Adrenal gland (tissue), 9 donors: ENCODE measurements at regions not wholly inside any gene's neighbourhood (a gene's known extent, or its start where the extent isn't known, plus 50 kb on each side); places are given as distances from the start of the nearest gene placed in this dataset.

ENCODE experiments used
- DNase-seq, 7 donors: peaks; one replicate each; pipeline ENCODE4 v3.0.0-alpha.2; 2019 to 2020
- H3K27ac ChIP-seq, 5 donors: fragments of 200-600 bp; sonication (generic) in 4 of 5; 1 replicate in 3 of 5; 2 replicates in 2 of 5; pipeline versions ENCODE4 v1.5.1 to v1.8.0; 2016 to 2020; ENCODE audit warnings: mild to moderate bottlenecking in 1 of 5
- H3K27me3 ChIP-seq: fragments of 200-600 bp; 2 replicates; pipeline ENCODE4 v1.8.0; 2021
- H3K36me3 ChIP-seq, 2 donors: fragments of 200-600 bp; replicated peaks in 1 of 2; 1 replicate in 1 of 2; 2 replicates in 1 of 2; pipeline versions ENCODE4 v1.5.1 to v1.8.0; 2018 to 2022
- H3K4me1 ChIP-seq, 2 donors: fragments of 200-600 bp; replicated peaks in 1 of 2; 1 replicate in 1 of 2; 2 replicates in 1 of 2; pipeline versions ENCODE4 v1.5.1 to v1.8.0; 2018 to 2021
- H3K4me3 ChIP-seq, 4 donors: fragments of 200-600 bp; sonication (generic) in 3 of 4; one replicate each; pipeline ENCODE4 v1.5.1; 2016 to 2018
- H3K9me3 ChIP-seq, 3 donors: fragments of 200-600 bp; sonication (generic) in 1 of 3; replicated peaks in 1 of 3; 1 replicate in 2 of 3; 2 replicates in 1 of 3; pipeline versions ENCODE4 v1.5.1 to v1.8.0; 2016 to 2021
- POLR2A ChIP-seq, 2 donors: fragments of 450-650 bp; IDR thresholded peaks; one replicate each; pipeline ENCODE4 v1.6.1; 2017; ENCODE audit warnings: antibody characterized with exemption in 2 of 2, mild to moderate bottlenecking in 2 of 2, moderate library complexity in 1 of 2
- WGBS, 4 donors: extraction: QIAGEN DNeasy Blood & Tissue Kit in 2 of 4; methylation state at CpG; one replicate each; pipeline versions ENCODE4 v1.1.5 to v1.1.7; 2013 to 2017; 5-methylcytosine and 5-hydroxymethylcytosine counted together
- intact Hi-C, 2 donors: fragments of 100-400 bp; cut with DNase I; formaldehyde crosslinking; loops; one replicate each; pipeline versions ENCODE4 v1.14.1 to v1.15.0; 2022 to 2023
- TF ChIP-seq, protein P1 (sequence below), 6 experiments: fragments of 450-650 bp in 4 of 6; fragments of 200-600 bp in 2 of 6; sonication (generic) in 1 of 6; IDR thresholded peaks; 1 replicate in 5 of 6; 2 replicates in 1 of 6; pipeline versions ENCODE4 v1.5.1 to v1.8.0; 2016 to 2021; ENCODE audit warnings: antibody characterized with exemption in 6 of 6, mild to moderate bottlenecking in 2 of 6, moderate library complexity in 1 of 6
- donor health status: healthy with polysubstance abuse.
- donor health status: Bipolar disorder and iron deficiency.
- donor health status: DM: yes; HTN: yes; CAD: no.
- donor health status: DM: no; HTN: no; CAD: no.
- donor health status: DM: no; HTN: no; CAD: no.

DNA sequence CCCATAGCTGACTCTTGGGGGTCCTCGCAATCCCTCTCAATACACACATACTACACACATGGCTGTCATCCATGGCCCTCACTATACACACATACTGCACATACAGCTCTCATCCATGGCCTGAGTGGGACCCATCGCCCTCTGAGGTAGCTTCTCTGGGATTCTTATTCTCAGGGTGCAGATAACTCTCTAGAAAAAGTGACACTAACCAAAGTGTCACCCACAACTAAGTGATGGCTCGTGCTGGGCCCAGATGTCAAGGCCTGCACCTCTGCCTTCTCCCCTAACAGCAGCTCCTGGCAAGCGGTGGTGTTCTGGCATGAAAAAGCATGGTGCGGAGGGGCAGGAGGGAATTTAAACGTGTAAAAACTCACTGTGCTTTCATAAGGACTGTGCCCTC lies 62.7 kb upstream of the ZPBP start:
- 79 to 83% (median 82%) methylated on average over 6 of the region's 6 CpGs for WGBS, 4 donors
- DNase-seq, result no peak
- H3K4me3 ChIP-seq, result no peak overlapping the region

DNA sequence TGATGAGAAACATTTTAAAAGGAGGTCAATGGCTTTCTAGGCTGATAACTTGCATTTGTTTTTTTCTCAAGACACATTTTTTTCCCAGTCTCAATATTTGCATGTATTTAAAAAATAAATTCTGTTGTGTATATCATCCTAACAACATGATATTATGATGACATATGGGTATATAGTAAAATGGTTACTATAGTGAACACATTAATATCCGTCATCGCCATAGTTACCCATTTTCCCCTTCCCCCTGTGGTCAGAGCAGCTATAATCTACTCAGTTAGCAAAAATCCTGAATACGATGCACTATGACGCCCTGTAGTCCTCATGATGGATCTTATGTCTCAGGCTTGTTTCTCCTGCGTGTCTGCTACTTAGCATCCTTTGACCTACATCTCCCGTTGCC lies 60.9 kb upstream of the ZPBP start:
- no peaks in the 10 kb centered on the region for H3K9me3 ChIP-seq
- WGBS, 4 donors, result 83 to 88% (median 88%) methylated on average over 6 of the region's 6 CpGs
- no peak for DNase-seq
- intact Hi-C loops, result loop anchor here in 1 of 2 donors (10.0 kb wide), 1 partner anchor 1001 kb away; no protein-coding TSS in a partner anchor
- no peaks in the 10 kb centered on the region for H3K27me3 ChIP-seq
- H3K4me3 ChIP-seq, result no peak overlapping the region
- TF ChIP-seq, protein P1, sequence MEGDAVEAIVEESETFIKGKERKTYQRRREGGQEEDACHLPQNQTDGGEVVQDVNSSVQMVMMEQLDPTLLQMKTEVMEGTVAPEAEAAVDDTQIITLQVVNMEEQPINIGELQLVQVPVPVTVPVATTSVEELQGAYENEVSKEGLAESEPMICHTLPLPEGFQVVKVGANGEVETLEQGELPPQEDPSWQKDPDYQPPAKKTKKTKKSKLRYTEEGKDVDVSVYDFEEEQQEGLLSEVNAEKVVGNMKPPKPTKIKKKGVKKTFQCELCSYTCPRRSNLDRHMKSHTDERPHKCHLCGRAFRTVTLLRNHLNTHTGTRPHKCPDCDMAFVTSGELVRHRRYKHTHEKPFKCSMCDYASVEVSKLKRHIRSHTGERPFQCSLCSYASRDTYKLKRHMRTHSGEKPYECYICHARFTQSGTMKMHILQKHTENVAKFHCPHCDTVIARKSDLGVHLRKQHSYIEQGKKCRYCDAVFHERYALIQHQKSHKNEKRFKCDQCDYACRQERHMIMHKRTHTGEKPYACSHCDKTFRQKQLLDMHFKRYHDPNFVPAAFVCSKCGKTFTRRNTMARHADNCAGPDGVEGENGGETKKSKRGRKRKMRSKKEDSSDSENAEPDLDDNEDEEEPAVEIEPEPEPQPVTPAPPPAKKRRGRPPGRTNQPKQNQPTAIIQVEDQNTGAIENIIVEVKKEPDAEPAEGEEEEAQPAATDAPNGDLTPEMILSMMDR (IDR thresholded peaks at IDR 0.05), result no peak
- TF ChIP-seq POLR2A (IDR thresholded peaks at IDR 0.05), result no peak
- no peaks in the 10 kb centered on the region for H3K36me3 ChIP-seq
- H3K4me1 ChIP-seq, result no peaks in the 10 kb centered on the region
- no peak overlapping the region for H3K27ac ChIP-seq

More for the DNA sequence above, 62.7 kb upstream of the ZPBP start:
- no peaks in the 10 kb centered on the region for H3K27me3 ChIP-seq
- no peaks in the 10 kb centered on the region for H3K9me3 ChIP-seq
- intact Hi-C loops, result loop anchor here in 1 of 2 donors (10.0 kb wide), 1 partner anchor 999 kb away; no protein-coding TSS in a partner anchor
- H3K36me3 ChIP-seq, result no peaks in the 10 kb centered on the region
- TF ChIP-seq, protein P1 (IDR thresholded peaks at IDR 0.05), result no peak
- TF ChIP-seq POLR2A (IDR thresholded peaks at IDR 0.05), result no peak
- no peaks in the 10 kb centered on the region for H3K4me1 ChIP-seq
- H3K27ac ChIP-seq, result no peak overlapping the region

DNA sequence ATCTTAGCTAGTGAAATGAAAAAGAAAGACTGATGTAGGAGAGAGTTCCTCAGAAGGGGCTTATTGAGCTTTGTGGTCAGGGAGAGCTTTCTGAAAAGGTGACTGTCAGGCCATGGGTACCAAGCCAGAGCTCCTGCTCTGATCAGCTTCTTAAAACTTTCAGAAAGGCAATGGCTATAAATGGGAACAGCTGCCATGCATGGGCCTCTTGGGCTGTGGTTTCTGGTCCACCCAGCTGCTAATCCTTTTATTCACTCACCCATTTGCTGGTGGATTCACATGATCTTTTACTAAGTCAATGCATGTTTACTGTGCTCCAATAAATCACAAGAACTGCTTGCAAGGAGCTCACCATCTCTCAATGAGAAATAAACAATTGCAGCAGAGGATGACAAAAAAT lies 60.1 kb upstream of the ZPBP start:
- no peaks in the 10 kb centered on the region for H3K36me3 ChIP-seq
- H3K27me3 ChIP-seq, result no peaks in the 10 kb centered on the region
- H3K4me3 ChIP-seq, result no peak overlapping the region
- H3K4me1 ChIP-seq, result no peaks in the 10 kb centered on the region
- TF ChIP-seq POLR2A (IDR thresholded peaks at IDR 0.05), result no peak
- TF ChIP-seq, protein P1 (IDR thresholded peaks at IDR 0.05), result no peak
- H3K27ac ChIP-seq, result no peak overlapping the region
- intact Hi-C loops, result loop anchor here in 1 of 2 donors (10.0 kb wide), 1 partner anchor 1002 kb away; no protein-coding TSS in a partner anchor
- no peaks in the 10 kb centered on the region for H3K9me3 ChIP-seq
- DNase-seq, result no peak

DNA sequence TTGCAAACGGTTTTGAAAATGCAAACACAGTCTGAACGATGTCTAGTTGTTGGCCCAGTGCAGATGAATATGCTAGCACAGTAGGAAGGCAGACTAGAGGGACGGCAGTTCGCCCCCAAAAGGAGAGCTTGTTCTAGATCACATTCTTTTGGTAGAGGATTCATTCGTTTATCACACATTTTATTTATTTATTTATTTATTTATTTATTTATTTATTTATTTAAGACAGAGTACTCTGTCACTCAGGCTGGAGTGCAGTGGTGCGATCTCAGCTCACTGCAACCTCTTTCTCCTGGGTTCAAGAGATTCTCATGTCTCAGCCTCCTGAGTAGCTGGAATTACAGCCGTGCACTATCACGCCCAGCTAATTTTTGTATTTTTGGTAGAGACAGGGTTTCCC lies 59.4 kb upstream of the ZPBP start:
- DNase-seq, result no peak
- no peaks in the 10 kb centered on the region for H3K27me3 ChIP-seq
- no peak overlapping the region for H3K4me3 ChIP-seq
- no peaks in the 10 kb centered on the region for H3K4me1 ChIP-seq
- no peaks in the 10 kb centered on the region for H3K36me3 ChIP-seq
- 77 to 83% (median 81%) methylated on average over 8 of the region's 8 CpGs for WGBS, 4 donors
- intact Hi-C loops, result loop anchor here in 1 of 2 donors (10.0 kb wide), 1 partner anchor 1002 kb away; no protein-coding TSS in a partner anchor
- TF ChIP-seq POLR2A (IDR thresholded peaks at IDR 0.05), result no peak
- TF ChIP-seq, protein P1 (IDR thresholded peaks at IDR 0.05), result no peak
- no peaks in the 10 kb centered on the region for H3K9me3 ChIP-seq
- H3K27ac ChIP-seq, result no peak overlapping the region
